GM23248 (cell line): ENCODE measurements at regions not wholly inside any gene's neighbourhood (a gene's known extent, or its start where the extent isn't known, plus 50 kb on each side); places are given as distances from the start of the nearest gene placed in this dataset.

Experiments
- EZH2 ChIP-seq: fragments of 200-600 bp; sonication (generic); IDR thresholded peaks from 2 replicates; pipeline ENCODE4 v1.6.1; 2018; ENCODE audit warnings: antibody characterized with exemption, mild to moderate bottlenecking; ENCODE audit not compliant: insufficient read depth, poor library complexity, severe bottlenecking
- EZH2phosphoT487 ChIP-seq: fragments of 200-600 bp; sonication (generic); IDR thresholded peaks from 2 replicates; pipeline ENCODE4 v1.6.1; 2018; ENCODE audit warnings: antibody characterized with exemption, moderate library complexity, mild to moderate bottlenecking, low read depth; ENCODE audit not compliant: insufficient read depth

DNA sequence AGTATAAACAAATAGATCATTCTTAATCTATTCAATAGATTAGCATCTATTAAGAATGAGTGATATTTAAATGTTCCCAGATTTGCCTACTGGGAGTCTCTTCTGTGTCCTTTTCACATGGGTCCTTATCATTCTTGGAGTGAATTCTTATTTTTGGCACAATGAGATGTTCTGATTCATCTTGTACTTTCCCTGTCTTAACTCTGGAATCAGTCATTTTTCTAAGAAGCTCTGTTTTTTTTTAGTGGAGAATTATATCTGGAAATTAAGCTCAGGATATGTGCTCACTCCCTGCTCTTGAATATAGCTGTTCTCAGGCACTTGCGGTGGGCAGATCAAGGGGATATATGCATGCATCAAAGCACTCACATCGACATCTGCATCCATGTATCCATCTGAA is 625.3 kb upstream of the HS3ST1 start:
- TF ChIP-seq EZH2, result no peak
- TF ChIP-seq EZH2phosphoT487, result no peak
